Spleen (tissue), 7 donors: ENCODE measurements at regions not wholly inside any gene's neighbourhood (a gene's known extent, or its start where the extent isn't known, plus 50 kb on each side); places are given as distances from the start of the nearest gene placed in this dataset.

ENCODE experiments used
- CTCF ChIP-seq, 11 experiments: fragments of 200-600 bp in 7 of 11; fragments of 450-650 bp in 4 of 11; sonication (generic) in 4 of 11; IDR thresholded peaks in 8 of 11; conservative IDR thresholded peaks in 3 of 11; 1 replicate in 7 of 11; 2 replicates in 4 of 11; pipeline versions ENCODE4 v1.4.0 to v1.8.0; 2016 to 2021; ENCODE audit warnings: antibody characterized with exemption in 11 of 11, inconsistent platforms in 4 of 11, mild to moderate bottlenecking in 1 of 11
- POLR2A ChIP-seq, 3 donors: fragments of 450-650 bp; IDR thresholded peaks; one replicate each; pipeline ENCODE4 v1.5.1; 2017; ENCODE audit warnings: antibody characterized with exemption in 3 of 3, mild to moderate bottlenecking in 1 of 3
- POLR2AphosphoS5 ChIP-seq, 3 donors: sonication (generic); formaldehyde crosslinking; IDR thresholded peaks; one replicate each; pipeline ENCODE4 v1.5.1; 2017; ENCODE audit warnings: antibody characterized with exemption in 3 of 3
- donor health status: DM: no; HTN: no; CAD: no; lungs with moderate emphysema.
- donor health status: DM: no; HTN: no; CAD: no.
- donor health status: DM: no; HTN: no; CAD: no.

GRCh38 chr18:73746101-73746500 is 401.5 kb downstream of the FBXO15 start:
- TF ChIP-seq CTCF (IDR thresholded peaks at IDR 0.05 in 8 of 11, conservative IDR thresholded peaks at IDR 0.05 in 3 of 11) (no peak), POLR2A (IDR thresholded peaks at IDR 0.05) (no peak), POLR2AphosphoS5 (IDR thresholded peaks at IDR 0.05) (no peak)
